ENCODE measurements at regions not wholly inside any gene's neighbourhood (a gene's known extent, or its start where the extent isn't known, plus 50 kb on each side); places are given as distances from the start of the nearest gene placed in this dataset.

DNA sequence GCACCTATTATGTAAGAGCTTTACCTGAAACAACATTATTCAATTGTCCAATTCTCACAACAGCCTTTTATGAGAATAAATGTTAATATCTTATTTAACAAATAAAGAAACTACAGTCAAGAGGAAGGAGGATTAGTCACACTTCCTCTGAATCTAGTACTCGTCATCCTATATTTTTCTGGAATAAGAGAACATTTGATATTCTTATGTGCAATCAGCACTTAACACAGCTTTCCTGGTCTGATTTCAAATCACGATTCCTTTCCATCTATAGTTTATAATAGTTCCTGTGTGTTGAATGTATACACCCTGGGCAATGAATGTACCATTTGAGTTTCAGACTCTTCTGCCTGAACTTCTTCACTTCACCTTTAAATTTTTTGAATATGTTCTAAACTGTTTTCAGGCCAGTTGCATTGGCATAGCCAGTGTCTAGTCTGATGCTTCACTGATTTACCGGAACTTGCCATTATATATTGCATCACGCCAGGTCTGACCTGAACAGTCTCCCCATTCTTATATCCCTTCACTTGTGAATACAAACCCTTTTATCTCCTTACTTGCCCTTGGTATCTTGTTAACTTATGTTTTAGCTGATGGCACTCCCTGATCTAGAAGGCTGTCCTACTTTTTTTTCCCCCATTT, 698.3 kb downstream of the MAT2B start:
- no peak for TF ChIP-seq EZH2 (IDR thresholded peaks at IDR 0.05; ENCODE audit: insufficient read depth, poor library complexity, severe bottlenecking)
- no peak for TF ChIP-seq EZH2phosphoT487 (IDR thresholded peaks at IDR 0.05; ENCODE audit: insufficient read depth, low read depth)
